HepG2 (cell line): ENCODE measurements at regions not wholly inside any gene's neighbourhood (a gene's known extent, or its start where the extent isn't known, plus 50 kb on each side); places are given as distances from the start of the nearest gene placed in this dataset.

ENCODE experiments used
- CEBPB ChIP-seq: IDR thresholded peaks from 2 replicates; pipeline ENCODE4 v1.6.1; 2011; ENCODE audit warnings: low read depth, low read length, improper control_type of control experiment, borderline replicate concordance
- EZH2 ChIP-seq: conservative IDR thresholded peaks from 2 replicates; pipeline ENCODE4 v1.6.1; 2012; ENCODE audit warnings: mild to moderate bottlenecking, low read depth, low read length, moderate library complexity
- SP1 ChIP-seq, 2 experiments: fragments of 450-650 bp in 1 of 2; sonication (generic) in 1 of 2; formaldehyde crosslinking in 1 of 2; IDR thresholded peaks; 2 replicates each; pipeline versions ENCODE4 v1.4.0 to v1.6.1; 2016 to 2020; ENCODE audit warnings: missing genetic modification reagents in 1 of 2
- ZFP36 ChIP-seq: fragments of 150-350 bp; IDR thresholded peaks from 2 replicates; pipeline ENCODE4 v1.6.1; 2018; ENCODE audit warnings: borderline replicate concordance, low read length, low read depth; ENCODE audit not compliant: partially characterized antibody
- TF ChIP-seq, protein P1 (sequence below): sonication (generic); formaldehyde crosslinking; IDR thresholded peaks from 2 replicates; pipeline ENCODE4 v1.5.0; 2020; ENCODE audit warnings: mild to moderate bottlenecking, missing genetic modification reagents, moderate library complexity
- TF ChIP-seq, protein P2 (sequence below), 2 experiments: fragments of 450-650 bp in 1 of 2; sonication (generic) in 1 of 2; formaldehyde crosslinking in 1 of 2; IDR thresholded peaks; 2 replicates each; pipeline versions ENCODE4 v1.6.1 to v1.8.0; 2016 to 2022; ENCODE audit warnings: antibody characterized with exemption in 1 of 2, mild to moderate bottlenecking in 1 of 2, missing genetic modification reagents in 1 of 2
- TF ChIP-seq, protein P3 (sequence below): sonication (generic); formaldehyde crosslinking; IDR thresholded peaks from 2 replicates; pipeline ENCODE4 v1.4.0; 2020; ENCODE audit warnings: low read depth, missing genetic modification reagents

DNA sequence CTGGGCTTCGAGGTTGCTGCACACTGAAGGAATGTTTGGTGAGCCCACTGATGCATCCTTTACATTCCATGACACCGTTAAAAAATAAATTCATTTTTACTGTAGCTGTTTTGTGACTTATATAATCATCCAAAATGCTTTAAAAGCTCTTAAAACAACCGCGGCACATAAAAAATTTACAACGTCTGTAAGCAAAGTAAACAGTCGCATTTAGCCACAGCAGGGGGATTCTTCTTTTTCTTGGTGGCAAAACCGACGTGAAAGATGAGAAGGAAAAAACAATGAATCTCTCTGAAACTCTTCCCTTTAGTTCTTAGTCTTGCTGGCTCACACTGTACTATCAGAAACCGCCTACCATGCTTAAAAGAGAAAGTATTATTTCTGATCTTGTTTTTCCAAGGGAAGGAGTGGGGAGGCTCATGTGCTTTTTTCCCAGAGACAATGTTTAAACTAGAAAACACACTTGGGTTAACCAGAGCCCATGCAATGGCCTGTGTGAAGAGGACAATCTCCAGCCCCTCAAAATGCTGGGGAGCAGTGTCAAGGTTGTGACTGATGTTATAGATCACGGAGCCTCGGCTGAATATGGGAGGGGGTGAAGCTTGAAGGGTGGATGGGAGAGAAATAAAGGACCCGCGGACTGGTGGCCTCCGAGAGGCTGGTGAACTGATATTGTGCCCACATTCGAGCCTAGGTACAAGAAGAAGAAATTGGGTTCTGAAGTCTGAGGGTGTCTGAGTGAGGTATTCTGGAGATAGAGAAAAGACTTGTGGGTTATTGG, 91.1 kb downstream of the IRF8 start:
- TF ChIP-seq SP1 (IDR thresholded peaks at IDR 0.05) (no peak), SP1 (CRISPR knock-in tag; IDR thresholded peaks at IDR 0.05) (no peak), CEBPB (no peak), EZH2 (no peak), ZFP36 (no peak)
- TF ChIP-seq, protein P1, sequence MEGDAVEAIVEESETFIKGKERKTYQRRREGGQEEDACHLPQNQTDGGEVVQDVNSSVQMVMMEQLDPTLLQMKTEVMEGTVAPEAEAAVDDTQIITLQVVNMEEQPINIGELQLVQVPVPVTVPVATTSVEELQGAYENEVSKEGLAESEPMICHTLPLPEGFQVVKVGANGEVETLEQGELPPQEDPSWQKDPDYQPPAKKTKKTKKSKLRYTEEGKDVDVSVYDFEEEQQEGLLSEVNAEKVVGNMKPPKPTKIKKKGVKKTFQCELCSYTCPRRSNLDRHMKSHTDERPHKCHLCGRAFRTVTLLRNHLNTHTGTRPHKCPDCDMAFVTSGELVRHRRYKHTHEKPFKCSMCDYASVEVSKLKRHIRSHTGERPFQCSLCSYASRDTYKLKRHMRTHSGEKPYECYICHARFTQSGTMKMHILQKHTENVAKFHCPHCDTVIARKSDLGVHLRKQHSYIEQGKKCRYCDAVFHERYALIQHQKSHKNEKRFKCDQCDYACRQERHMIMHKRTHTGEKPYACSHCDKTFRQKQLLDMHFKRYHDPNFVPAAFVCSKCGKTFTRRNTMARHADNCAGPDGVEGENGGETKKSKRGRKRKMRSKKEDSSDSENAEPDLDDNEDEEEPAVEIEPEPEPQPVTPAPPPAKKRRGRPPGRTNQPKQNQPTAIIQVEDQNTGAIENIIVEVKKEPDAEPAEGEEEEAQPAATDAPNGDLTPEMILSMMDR, result no peak
- TF ChIP-seq, protein P2, sequence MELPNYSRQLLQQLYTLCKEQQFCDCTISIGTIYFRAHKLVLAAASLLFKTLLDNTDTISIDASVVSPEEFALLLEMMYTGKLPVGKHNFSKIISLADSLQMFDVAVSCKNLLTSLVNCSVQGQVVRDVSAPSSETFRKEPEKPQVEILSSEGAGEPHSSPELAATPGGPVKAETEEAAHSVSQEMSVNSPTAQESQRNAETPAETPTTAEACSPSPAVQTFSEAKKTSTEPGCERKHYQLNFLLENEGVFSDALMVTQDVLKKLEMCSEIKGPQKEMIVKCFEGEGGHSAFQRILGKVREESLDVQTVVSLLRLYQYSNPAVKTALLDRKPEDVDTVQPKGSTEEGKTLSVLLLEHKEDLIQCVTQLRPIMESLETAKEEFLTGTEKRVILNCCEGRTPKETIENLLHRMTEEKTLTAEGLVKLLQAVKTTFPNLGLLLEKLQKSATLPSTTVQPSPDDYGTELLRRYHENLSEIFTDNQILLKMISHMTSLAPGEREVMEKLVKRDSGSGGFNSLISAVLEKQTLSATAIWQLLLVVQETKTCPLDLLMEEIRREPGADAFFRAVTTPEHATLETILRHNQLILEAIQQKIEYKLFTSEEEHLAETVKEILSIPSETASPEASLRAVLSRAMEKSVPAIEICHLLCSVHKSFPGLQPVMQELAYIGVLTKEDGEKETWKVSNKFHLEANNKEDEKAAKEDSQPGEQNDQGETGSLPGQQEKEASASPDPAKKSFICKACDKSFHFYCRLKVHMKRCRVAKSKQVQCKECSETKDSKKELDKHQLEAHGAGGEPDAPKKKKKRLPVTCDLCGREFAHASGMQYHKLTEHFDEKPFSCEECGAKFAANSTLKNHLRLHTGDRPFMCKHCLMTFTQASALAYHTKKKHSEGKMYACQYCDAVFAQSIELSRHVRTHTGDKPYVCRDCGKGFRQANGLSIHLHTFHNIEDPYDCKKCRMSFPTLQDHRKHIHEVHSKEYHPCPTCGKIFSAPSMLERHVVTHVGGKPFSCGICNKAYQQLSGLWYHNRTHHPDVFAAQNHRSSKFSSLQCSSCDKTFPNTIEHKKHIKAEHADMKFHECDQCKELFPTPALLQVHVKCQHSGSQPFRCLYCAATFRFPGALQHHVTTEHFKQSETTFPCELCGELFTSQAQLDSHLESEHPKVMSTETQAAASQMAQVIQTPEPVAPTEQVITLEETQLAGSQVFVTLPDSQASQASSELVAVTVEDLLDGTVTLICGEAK (IDR thresholded peaks at IDR 0.05), result no peak
- TF ChIP-seq, protein P2 (CRISPR knock-in tag; IDR thresholded peaks at IDR 0.05), result no peak
- TF ChIP-seq, protein P3, sequence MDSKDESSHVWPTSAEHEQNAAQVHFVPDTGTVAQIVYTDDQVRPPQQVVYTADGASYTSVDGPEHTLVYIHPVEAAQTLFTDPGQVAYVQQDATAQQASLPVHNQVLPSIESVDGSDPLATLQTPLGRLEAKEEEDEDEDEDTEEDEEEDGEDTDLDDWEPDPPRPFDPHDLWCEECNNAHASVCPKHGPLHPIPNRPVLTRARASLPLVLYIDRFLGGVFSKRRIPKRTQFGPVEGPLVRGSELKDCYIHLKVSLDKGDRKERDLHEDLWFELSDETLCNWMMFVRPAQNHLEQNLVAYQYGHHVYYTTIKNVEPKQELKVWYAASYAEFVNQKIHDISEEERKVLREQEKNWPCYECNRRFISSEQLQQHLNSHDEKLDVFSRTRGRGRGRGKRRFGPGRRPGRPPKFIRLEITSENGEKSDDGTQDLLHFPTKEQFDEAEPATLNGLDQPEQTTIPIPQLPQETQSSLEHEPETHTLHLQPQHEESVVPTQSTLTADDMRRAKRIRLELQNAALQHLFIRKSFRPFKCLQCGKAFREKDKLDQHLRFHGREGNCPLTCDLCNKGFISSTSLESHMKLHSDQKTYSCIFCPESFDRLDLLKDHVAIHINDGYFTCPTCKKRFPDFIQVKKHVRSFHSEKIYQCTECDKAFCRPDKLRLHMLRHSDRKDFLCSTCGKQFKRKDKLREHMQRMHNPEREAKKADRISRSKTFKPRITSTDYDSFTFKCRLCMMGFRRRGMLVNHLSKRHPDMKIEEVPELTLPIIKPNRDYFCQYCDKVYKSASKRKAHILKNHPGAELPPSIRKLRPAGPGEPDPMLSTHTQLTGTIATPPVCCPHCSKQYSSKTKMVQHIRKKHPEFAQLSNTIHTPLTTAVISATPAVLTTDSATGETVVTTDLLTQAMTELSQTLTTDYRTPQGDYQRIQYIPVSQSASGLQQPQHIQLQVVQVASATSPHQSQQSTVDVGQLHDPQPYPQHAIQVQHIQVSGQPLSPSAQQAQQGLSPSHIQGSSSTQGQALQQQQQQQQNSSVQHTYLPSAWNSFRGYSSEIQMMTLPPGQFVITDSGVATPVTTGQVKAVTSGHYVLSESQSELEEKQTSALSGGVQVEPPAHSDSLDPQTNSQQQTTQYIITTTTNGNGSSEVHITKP, result no peak
